ENCODE measurements at regions not wholly inside any gene's neighbourhood (a gene's known extent, or its start where the extent isn't known, plus 50 kb on each side); places are given as distances from the start of the nearest gene placed in this dataset.
"Not testable (repeated sequence)": the region's sequence is repeated elsewhere in the genome, so short reads cannot be mapped to it uniquely, and the experiment has no call there.

DNA sequence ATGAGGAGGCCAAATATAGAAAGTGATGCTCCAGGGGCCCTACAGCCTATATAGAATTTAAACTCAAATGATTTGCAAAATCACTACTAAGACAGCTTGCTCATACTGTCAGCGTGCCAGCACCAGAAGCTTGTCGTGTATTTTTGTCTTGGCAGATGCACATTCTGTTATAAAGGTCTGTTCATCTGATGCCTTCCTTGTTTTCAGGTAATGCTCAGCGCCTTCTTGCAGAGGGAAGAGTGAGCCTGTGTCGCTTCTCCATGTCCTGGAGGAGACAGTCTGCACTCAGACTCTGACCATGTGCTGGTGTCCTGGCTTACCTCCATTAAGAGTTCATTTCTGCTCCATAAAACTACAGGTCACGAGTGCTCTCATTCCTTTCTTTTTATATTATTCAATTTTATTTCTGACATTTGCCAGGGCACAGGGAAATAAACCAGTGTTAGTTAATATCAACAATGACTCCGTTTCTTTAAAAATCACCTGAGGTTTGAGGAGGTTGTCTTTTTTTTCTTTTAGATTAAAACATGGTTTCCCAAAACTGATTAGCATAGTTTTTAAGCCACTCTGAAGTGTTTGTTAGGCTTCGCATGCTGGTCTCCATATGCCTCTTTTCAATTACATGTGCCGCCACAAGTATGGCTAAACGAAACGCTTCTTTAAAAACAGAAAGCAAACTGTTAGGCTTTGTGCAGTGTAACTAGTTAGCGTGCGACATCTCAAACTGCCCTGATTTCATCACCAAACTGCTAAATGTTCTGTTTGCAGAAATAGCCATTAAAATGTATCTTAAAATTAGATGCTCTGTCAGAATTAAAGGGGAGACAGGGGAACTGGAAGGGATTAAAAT is 215.2 kb upstream of the GK2 start:
- DNase-seq (ENCODE audit: extremely low read depth, low read depth) = no peak

DNA sequence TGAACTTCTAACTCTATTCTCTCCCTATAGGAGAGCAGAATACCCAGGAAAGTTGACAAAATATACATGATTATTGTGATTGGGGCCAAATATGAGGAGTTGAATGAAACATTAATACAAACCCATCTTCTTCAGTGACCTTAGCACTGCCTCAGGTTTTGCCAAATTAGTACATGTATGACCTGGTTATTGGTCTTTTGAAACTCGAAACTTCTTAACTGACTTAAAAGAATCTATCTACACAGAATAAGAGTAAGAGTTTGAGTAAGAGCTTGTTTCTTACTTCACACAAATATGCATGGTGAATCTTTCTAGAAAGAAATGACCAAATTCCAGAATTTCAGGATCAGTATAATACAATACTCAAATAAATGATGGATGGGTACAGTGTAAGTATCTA is 213.0 kb upstream of the GK2 start:
- DNase-seq (ENCODE audit: extremely low read depth, low read depth) = no peak

DNA sequence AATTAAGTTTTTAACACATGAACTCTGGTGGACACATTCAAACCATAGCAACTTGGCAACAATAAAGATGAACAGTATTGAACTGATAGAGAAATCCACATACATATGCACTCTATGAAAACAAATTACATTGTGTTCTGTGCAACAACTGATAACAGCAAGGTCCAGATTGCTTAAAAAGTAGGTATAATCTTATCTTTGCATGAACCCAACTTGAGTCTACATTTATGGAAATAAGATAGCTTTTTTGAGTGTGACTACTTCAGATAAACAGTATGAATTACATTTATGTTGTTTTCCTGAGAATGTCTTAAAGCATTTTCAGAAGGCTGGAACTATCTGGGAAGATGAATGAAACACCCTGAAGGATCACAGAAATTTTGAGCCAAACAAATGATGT is 212.6 kb upstream of the GK2 start:
- no peak for DNase-seq (ENCODE audit: extremely low read depth, low read depth)

DNA sequence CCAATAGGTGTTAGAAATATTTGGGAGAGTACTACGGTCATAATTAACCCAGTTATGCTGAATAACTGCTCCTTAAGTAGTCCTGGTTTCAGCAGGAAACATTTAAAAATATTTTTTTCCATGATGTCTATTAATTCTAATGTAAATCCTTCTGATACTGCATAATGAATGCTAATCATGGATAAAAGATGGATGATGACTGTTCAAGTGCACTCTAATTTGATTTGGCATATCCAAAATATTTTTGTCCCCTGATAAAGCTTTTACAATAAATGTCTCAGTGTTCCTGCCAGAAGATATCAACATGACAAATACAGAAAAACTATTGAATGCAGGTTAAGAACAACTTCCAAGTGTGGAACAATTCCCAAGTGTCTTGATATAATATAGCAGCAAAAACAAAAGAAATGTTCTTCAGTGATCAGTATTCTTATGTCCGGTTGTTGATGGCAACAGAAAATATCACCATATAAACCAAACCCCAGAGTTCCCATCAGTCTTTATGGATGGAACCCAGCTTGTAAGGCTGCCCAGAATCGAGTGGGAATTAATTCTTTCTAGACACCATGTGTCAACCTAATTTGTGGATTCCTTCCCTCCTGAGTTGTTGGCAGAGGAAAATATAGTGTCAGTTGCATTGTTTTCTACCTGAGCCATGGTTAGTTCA is 205.4 kb upstream of the GK2 start:
- DNase-seq (ENCODE audit: extremely low read depth, low read depth) = no peak

DNA sequence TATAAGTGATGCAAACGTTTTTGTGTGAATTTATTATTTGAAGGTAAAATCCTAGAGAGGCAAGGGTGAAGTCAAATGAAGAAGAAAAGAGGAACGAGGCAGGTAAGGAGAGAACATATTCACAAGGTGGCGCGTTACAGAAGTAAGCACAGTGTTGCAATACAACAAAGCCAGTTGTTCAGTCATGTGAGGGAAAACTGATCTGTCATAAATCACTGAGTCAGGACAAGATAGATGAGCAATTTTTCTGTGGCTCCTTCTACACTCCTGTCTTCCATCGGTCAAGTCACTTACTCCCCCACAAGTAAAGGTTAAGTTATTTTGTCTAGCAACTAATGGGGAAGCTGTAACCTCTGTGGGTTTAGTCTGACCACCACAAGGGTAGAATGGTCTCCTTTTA is 203.0 kb upstream of the GK2 start:
- no peak for DNase-seq (ENCODE audit: extremely low read depth, low read depth)

DNA sequence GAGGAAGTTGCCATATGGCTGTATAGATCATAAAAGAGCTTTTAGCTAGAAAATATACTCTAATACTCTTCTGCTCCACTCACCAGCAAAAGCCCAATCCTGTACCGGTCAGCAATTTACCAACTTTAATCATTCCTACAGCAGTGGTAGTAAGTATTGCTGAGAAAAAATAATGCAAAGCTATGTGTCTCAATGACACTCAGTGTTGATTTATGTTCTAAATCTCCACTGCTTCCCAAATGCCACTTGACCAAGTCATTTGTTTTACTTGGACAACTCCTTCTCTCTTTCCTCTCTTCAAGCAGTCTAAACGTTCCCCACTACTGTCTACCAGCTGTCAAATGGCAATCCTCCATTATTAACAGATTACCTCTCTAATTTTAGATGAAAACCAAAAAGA is 201.8 kb upstream of the GK2 start:
- DNase-seq (ENCODE audit: extremely low read depth, low read depth) = no peak

DNA sequence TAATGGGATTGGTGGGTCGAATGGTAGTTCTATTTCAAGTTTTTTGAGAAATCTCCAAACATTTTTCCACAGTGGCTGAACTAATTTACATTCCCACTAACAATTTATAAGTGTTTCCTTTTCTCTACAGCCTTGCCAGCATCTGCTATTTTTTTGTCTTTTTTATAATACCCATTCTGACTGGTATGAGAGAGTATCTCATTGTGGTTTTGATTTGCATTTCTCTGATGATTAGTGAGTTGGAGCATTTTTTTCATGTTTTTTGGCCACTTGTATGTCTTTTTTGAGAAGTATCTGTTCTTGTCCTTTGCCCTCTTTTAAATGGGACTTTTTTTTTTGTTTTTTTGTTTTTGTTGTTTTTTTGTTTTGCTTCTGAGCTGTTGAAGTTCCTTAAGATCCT is 200.0 kb upstream of the GK2 start:
- DNase-seq (ENCODE audit: extremely low read depth, low read depth) = no peak

DNA sequence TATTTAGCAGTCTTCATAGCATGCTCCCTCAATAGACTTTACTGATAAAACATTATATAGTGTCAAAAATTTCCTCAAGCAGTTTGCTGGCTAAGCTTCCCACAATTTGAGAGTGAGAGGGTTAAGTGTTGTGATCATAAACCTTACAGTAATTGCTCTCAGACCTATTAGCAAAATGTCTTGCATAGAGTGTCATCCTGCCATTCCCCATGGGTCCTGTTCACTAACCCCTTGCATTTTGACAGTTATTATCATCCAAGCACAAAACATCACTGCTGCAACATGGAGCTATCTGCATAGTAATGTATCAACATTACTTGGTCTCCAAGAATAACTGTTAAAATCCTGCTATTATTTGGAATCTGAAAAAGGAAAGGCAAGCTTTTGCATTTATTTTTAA is 196.1 kb upstream of the GK2 start:
- no peak for DNase-seq (ENCODE audit: extremely low read depth, low read depth)

DNA sequence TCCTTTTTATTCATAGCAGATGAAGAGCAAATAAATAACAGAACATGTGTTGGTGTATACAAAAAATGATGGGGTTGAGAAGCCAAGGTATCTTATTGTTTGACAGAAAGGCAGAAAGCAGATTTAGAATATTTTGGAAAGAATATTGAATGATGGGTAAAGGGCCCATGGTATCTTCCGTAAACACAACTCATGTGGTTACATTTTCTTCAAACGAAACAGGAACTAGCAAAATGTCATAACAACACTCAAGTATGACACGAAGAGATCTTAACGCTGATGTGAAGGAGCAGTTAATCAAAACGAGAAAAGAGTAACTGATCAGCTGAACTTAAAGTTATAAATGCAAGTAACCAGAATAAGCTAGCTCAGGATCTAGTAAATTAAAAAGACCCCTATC is 195.7 kb upstream of the GK2 start:
- no peak for DNase-seq (ENCODE audit: extremely low read depth, low read depth)

DNA sequence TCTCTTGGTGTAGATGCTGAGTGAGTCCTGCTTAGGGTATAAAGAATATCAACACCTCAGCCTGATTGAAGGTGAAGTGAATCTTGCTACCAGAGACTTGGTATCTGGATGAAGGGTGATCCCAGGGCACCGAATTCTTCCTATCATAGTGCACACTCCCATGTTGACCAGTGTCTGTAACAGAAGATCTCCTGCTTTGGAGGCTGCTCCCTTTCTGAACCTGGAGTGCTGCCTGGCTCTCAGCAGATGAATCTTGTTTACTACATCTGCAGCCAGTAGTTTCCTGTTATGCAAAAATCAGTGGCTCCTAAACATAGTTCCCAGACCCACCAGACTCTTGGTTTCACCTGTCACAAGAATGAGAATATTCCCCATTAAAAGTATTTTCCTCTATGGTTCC is 191.7 kb upstream of the GK2 start:
- no peak for DNase-seq (ENCODE audit: extremely low read depth, low read depth)

DNA sequence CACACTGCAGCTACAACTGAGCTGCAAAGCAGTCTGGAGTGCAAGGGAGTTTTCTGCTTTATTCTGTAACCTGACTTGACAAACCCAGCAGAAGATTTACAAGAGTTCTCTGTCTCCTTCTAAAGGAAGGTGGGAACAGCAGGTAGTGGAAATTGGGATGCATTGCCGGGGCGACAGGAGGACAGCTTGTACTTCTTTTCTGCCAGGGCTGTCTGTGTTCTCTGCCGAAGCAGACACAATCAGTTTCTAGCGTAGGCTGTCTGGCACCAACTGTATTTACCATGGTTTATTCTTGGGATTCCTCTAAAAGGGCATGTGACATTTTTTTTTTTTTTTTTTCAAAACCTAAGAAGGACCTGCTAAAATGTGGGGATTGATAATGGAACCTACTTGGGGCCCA is 190.8 kb upstream of the GK2 start:
- no peak for DNase-seq (ENCODE audit: extremely low read depth, low read depth)

DNA sequence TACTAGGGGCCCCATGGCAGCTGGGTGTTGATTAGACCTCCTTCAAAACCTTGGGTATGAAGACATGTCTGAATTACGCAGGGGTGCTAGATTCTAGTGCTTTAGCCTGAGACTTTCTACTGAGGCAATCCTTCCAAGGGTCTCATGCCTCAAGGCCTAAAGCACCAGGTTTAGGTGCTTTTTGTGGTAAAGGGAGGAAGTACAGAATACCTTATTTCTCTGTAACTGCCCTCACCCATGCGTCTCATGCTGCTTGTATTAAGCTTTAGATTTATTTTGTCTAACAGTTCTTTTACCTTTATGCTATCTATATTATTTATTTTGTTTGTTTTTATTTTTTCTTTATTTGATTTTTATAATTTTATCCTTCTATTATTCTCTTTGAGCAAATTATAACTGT is 190.2 kb upstream of the GK2 start:
- DNase-seq (ENCODE audit: extremely low read depth, low read depth) = no peak

DNA sequence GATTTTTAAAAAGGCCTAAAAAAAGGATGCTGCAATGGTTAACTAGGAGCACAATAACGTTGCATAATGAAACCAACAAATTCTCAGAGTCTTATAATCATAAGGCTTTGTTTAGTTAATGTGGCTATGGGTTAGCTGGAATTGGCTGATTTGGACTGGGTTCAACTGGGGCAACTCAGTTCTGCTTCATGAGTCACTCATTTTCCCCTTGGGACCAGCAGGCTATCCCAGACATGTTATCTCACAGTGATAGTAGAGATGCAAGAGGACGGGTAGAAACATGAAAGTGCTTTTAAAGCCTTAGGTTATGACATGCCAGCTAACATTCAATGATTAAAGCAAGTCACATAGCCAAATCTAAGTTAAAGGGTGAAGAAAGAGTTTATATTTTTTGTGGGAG is 189.2 kb upstream of the GK2 start:
- no peak for DNase-seq (ENCODE audit: extremely low read depth, low read depth)

DNA sequence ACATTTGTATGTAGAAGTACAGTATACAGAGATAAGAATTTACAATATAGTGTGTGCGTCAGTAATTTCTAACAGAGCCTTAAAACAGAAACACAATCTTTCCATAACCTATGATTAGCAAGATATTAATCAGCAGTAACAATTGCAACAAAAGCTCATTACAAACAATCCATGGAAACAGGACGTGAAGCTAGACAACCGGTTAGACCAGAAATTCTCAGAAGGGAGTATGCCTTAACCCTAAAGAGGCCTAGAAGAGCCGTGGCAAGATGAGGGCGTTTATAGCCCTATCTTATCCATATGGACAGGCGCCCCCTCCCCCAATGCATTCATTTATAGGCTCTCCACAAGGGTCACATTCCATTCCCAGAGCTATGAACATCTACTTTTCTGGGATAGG is 184.2 kb upstream of the GK2 start:
- DNase-seq (ENCODE audit: extremely low read depth, low read depth) = not testable (repeated sequence)

DNA sequence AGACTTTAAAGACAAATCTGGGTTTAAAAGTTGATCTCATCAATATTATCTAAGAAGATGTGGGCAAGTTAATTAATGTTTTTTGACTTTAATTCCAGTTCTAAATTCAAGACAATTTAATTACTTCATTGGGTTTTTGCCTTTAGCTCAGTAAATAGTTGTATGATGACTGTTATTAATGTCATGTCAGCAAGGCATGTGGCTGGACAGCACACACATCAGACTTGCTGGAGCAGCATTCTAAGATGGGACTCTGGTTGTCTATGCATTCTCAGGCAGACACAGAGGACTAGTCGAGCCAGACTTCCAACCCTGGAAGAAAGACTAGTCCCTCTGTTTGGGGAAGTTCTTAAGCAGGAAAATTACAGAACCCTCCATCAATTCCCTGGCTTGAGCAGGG is 180.7 kb upstream of the GK2 start:
- DNase-seq (ENCODE audit: extremely low read depth, low read depth) = no peak

DNA sequence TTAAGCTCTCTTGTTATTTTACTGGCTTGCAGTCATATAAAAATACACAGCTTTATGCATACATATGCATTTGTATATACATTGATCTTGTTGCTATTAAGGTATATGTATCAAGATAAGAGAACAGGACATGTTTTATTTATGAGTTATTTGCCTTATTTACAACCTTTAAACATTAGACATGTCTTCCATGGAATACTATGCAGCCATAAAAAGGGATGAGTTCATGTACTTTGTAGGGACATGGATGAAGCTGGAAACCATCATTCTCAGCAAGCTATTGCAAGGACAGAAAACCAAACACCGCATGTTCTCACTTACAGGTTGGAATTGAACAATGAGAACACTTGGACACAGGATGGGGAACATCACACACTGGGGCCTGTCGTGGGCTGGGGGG is 179.2 kb upstream of the GK2 start:
- not testable (repeated sequence) for DNase-seq (ENCODE audit: extremely low read depth, low read depth)

DNA sequence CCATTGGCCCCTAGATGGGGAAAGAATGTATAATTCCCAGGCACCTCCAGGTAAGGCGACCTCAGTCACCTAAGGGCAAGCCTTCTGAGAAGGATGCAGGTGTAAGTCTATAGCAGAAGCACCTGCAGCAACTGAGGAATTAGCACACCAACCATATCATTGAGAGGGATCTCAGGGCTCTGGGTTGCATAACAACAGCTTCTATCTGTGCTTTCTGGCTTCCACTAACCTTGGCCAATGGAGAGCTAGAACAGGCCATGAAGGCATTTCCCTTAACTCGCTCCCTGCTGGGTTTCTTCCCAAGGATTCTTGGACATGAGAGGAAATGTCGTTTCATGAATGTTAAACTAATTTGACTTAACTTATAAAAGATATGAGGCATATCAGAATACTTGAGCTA is 177.8 kb upstream of the GK2 start:
- DNase-seq (ENCODE audit: extremely low read depth, low read depth) = no peak

DNA sequence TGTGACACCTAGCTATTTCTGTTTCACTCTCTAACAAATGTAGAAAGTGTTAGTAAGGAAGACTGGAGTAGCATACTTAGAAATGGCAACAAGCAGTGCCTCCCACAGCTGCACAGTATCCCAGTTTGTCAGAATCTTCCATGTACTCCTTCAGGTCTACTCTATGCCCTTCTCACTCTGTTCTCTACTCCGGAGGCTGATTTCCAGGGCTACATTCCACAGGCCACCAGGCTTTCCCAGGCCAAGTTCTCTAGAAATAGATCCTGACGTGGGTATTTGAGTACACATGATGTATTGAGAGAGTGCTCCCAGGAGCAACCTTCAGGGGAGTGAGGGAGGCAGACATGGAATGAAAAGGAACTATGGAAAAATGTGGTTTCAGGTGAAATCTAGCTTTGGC is 177.3 kb upstream of the GK2 start:
- no peak for DNase-seq (ENCODE audit: extremely low read depth, low read depth)

DNA sequence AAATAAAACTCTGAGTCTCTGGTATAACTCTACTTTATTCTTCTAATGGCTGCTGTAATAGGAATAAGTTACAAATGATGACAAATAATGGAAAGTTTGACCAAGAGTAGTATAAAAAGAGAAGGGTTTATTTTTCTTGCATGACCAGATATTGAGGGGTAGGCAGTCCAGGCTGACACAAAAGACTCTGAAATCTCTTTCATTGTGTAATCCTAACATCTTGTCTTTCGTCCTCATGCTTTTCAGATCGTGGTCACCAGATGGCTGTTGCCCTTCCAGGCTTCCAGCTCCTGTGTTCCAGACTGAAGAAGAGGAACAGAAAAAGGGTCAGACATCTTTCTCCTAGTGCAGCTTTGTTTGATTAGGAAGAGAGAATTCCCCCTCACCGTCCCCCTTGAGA is 176.9 kb upstream of the GK2 start:
- DNase-seq (ENCODE audit: extremely low read depth, low read depth) = no peak

DNA sequence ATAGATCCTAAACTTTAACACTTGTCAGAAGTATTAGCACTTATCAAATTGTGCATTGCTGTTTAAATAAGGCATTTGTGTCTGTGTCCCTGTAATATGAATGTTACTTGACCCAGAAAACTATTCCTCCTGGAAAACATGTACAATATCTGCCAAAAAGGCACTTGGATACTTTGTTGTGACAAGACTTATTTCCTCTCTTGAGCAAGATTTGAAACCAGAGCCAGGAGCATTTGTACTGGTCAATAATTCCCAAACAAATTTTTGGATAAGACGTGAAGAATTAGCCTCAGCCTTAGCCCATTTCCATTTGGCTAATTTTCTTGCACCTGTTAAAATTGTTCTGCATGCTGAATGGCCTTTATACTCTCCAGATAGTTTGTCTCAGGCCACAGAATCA is 176.3 kb upstream of the GK2 start:
- DNase-seq (ENCODE audit: extremely low read depth, low read depth) = no peak

DNA sequence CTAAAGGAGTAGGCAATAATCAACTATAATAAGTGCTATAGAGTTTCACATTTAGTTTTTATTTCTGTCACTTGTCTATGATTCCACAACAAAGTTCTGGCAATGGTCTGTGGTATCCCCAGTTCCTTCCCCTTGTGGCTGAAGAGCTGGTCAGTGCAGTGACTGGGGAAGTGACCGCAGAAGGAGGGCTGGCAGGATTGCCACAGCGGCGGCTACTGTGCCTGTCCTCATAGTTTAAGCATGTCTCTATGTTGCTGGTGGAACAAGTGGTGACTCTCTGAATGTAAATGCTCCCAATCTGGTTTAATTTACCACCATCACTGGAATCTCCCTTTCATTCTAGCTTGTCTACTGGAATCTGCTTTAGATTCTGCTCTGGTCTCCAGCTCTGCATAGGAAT is 170.6 kb upstream of the GK2 start:
- DNase-seq (ENCODE audit: extremely low read depth, low read depth) = no peak

DNA sequence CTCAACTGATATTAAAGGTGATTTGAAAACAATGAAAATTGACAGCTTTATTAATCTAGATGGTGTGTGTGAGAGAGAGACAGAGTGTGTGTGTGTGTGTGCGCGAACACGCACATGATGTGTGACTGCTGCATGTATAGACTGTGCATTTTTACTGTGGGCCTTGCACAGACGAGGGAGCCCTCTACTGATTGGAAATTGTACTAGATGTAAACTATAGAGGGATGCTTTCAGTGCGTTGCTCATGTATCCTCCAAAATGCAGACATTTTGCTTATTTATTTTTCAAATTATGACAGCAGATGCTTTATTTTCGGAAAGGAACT is 168.4 kb upstream of the GK2 start:
- DNase-seq (ENCODE audit: extremely low read depth, low read depth) = peak; percentile 12
